Cardiac muscle cell (in vitro differentiated cells and primary cell): ENCODE measurements at regions not wholly inside any gene's neighbourhood (a gene's known extent, or its start where the extent isn't known, plus 50 kb on each side); places are given as distances from the start of the nearest gene placed in this dataset.

ENCODE experiments used
- DNase-seq, 2 donors: peaks; one replicate each; pipeline versions ENCODE4 v3.0.0 to v3.0.0-alpha.2; 2010 to 2017; ENCODE audit warnings: low read depth in 1 of 2, low spot score in 1 of 2
- H3K27ac ChIP-seq: fragments of 200-600 bp; sonication (generic); 2 replicates; pipeline ENCODE4 v1.5.1; 2016
- H3K27me3 ChIP-seq: fragments of 200-600 bp; sonication (generic); 2 replicates; pipeline ENCODE4 v1.6.0; 2016; ENCODE audit warnings: control low read depth
- H3K36me3 ChIP-seq: fragments of 200-600 bp; sonication (generic); 2 replicates; pipeline ENCODE4 v1.5.1; 2016; ENCODE audit warnings: control low read depth
- H3K4me1 ChIP-seq: fragments of 200-600 bp; sonication (generic); 2 replicates; pipeline ENCODE4 v1.8.1; 2017; ENCODE audit warnings: low read depth, mild to moderate bottlenecking, mixed run types
- H3K4me3 ChIP-seq: fragments of 200-600 bp; sonication (generic); 2 replicates; pipeline ENCODE4 v1.5.1; 2016; ENCODE audit warnings: mild to moderate bottlenecking
- H3K9me3 ChIP-seq: fragments of 200-600 bp; sonication (generic); 2 replicates; pipeline ENCODE4 v1.5.1; 2017; ENCODE audit warnings: low read depth, mild to moderate bottlenecking, control low read depth
- TF ChIP-seq, protein P1 (sequence below): IDR thresholded peaks from 2 replicates; pipeline ENCODE4 v1.5.1; 2012; ENCODE audit warnings: low read depth, mild to moderate bottlenecking, low read length

DNA sequence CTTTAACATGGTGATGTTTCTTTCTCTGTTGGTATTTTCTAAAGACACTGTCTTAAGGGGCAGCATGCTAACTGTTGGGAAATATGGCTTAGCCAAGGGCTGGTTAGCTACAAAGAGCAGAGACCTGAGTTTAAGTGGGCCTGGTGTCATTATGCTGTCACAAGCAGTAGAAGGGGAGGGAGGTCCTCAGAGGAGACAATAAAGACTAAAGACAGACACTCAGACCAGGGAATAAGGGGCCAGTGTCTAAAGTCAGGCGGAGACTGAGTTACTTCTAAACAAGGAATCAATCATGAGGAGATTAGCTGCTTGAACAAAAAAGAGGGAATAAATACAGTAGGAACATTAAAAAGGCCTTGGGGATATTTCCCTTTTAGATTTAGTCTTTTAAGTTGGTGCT lies 142.7 kb upstream of the DPPA4 start:
- H3K4me1 ChIP-seq: no peaks in the 10 kb centered on the region
- no peaks in the 10 kb centered on the region for H3K36me3 ChIP-seq
- H3K27ac ChIP-seq: no peak overlapping the region
- no peaks in the 10 kb centered on the region for H3K9me3 ChIP-seq
- no peaks in the 10 kb centered on the region for H3K27me3 ChIP-seq
- peak in 1 of 2 donors; percentile 1 for DNase-seq
- H3K4me3 ChIP-seq: no peak overlapping the region
- TF ChIP-seq, protein P1, sequence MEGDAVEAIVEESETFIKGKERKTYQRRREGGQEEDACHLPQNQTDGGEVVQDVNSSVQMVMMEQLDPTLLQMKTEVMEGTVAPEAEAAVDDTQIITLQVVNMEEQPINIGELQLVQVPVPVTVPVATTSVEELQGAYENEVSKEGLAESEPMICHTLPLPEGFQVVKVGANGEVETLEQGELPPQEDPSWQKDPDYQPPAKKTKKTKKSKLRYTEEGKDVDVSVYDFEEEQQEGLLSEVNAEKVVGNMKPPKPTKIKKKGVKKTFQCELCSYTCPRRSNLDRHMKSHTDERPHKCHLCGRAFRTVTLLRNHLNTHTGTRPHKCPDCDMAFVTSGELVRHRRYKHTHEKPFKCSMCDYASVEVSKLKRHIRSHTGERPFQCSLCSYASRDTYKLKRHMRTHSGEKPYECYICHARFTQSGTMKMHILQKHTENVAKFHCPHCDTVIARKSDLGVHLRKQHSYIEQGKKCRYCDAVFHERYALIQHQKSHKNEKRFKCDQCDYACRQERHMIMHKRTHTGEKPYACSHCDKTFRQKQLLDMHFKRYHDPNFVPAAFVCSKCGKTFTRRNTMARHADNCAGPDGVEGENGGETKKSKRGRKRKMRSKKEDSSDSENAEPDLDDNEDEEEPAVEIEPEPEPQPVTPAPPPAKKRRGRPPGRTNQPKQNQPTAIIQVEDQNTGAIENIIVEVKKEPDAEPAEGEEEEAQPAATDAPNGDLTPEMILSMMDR: no peak

DNA sequence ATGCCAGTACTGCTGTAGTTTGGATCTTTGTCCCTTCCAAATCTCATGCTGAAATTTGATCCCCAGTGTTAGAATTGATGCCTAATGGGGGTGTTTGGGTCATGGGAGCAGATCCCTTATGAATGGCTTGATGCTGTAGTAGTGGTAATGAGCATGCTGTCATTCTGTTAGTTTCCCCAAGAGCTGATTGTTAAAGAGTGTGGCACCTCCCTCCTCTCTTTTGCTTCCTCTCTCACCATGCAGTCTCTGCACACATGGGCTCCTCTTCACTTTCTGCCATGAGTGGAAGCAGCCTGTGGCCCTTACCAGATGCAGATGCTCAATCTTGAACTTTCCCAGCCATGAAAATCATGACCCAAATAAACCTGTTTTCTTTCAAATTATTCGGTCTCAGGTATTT lies 141.3 kb upstream of the DPPA4 start:
- DNase-seq: no peak
- Histone ChIP-seq H3K27ac (no peak overlapping the region), H3K4me1 (no peaks in the 10 kb centered on the region), H3K4me3 (no peak overlapping the region), H3K27me3 (no peaks in the 10 kb centered on the region), H3K9me3 (no peaks in the 10 kb centered on the region), H3K36me3 (no peaks in the 10 kb centered on the region)
- TF ChIP-seq, protein P1: no peak

DNA sequence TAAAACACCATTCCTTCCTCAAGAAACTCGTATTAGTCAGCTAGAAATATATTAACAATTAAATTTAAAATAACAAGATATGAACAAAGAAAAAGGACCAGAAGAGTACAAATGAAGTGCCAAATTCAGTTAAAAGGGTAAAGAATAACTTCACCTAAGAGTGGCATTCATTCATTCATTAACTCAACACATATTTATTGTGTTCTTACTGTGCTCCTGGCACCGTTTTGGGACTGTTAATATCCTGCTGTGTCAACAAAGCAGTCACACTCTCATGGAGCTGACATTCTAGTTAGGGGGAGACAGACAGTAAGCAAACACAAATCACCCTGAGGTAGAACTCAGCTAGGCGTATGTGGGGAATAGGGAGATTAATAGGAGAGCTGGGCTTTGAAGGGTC lies 123.6 kb upstream of the DPPA4 start:
- H3K9me3 ChIP-seq: no peaks in the 10 kb centered on the region
- H3K27ac ChIP-seq: no peak overlapping the region
- DNase-seq: no peak
- no peaks in the 10 kb centered on the region for H3K4me1 ChIP-seq
- H3K36me3 ChIP-seq: no peaks in the 10 kb centered on the region
- TF ChIP-seq, protein P1: no peak
- no peak overlapping the region for H3K4me3 ChIP-seq
- no peaks in the 10 kb centered on the region for H3K27me3 ChIP-seq

DNA sequence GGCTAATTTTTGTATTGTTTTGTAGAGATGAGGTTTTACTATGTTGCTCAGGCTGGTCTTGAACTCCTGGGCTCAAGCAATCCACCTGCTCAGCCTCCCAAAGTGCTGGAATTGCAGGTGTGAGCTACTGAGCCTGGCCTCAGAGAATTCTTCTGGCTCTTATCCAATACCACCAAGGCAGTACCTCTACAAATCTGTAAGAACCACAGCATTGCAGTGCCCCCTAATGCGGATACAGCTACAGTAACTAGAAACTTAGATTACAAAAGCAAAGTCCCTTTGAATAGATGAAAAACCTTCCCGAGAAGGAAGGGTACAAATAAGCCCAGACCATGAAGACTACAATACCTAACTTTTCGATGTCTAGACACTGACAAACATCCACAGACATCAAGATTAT lies 107.9 kb upstream of the DPPA4 start:
- Histone ChIP-seq H3K4me3 (no peak overlapping the region), H3K27me3 (no peaks in the 10 kb centered on the region), H3K4me1 (no peaks in the 10 kb centered on the region), H3K27ac (no peak overlapping the region), H3K9me3 (no peaks in the 10 kb centered on the region), H3K36me3 (no peaks in the 10 kb centered on the region)
- TF ChIP-seq, protein P1: no peak
- no peak for DNase-seq

DNA sequence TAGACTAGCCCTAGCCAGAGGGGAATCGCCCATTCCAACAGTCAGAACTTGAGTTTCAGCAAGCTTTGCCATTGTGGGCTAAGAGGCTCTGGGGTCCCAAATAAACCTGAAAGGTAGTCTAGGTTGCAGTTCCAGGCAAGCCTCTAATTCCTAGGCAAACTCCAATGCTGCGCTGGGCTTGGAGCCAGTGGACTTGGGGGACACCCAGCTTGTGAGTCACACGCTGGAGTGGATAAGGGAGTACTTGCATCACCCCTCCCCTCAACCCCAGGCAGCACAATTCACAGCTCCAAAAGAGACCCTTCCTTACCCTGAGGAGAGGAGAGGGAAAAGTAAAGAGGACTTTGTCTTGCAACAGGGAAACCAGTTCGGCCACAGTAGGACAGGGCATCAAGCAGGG lies 105.2 kb upstream of the DPPA4 start:
- Histone ChIP-seq H3K4me1 (no peaks in the 10 kb centered on the region), H3K27ac (no peak overlapping the region), H3K4me3 (no peak overlapping the region), H3K36me3 (no peaks in the 10 kb centered on the region), H3K9me3 (no peaks in the 10 kb centered on the region), H3K27me3 (no peaks in the 10 kb centered on the region)
- TF ChIP-seq, protein P1: no peak
- DNase-seq: no peak

DNA sequence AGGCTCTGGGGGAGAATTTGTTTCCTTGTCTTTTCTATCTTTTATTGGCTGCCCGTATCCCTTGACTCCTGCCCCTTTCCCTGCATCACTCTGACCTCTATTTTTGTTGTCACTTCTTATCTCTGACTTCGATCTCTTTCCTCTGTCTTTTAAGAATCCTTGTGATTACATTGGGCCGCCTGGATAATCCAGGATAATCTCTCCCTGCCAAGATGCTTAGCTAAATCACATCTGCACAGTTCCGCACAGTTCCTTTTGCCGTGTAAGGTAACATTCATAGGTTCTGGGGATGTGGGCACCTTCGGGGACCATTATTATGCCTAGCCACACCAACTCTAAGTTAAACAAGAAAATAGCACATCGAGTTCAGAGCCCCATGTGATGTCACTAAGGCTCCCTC lies 103.0 kb upstream of the DPPA4 start:
- DNase-seq: no peak
- Histone ChIP-seq H3K4me1 (no peaks in the 10 kb centered on the region), H3K4me3 (no peak overlapping the region), H3K36me3 (no peaks in the 10 kb centered on the region), H3K9me3 (no peaks in the 10 kb centered on the region), H3K27ac (no peak overlapping the region), H3K27me3 (no peaks in the 10 kb centered on the region)
- TF ChIP-seq, protein P1: no peak
